SKM-1 treated with dmso at 0.1 percent for 144 hours (cell line): ENCODE measurements at regions not wholly inside any gene's neighbourhood (a gene's known extent, or its start where the extent isn't known, plus 50 kb on each side); places are given as distances from the start of the nearest gene placed in this dataset.
"Not testable (repeated sequence)": the region's sequence is repeated elsewhere in the genome, so short reads cannot be mapped to it uniquely, and the experiment has no call there.

Experiments
- DNase-seq: peaks from one replicate; lab custom pipeline; 2025; ENCODE audit not compliant: unreplicated experiment; lab: John Stamatoyannopoulos, UW

DNA sequence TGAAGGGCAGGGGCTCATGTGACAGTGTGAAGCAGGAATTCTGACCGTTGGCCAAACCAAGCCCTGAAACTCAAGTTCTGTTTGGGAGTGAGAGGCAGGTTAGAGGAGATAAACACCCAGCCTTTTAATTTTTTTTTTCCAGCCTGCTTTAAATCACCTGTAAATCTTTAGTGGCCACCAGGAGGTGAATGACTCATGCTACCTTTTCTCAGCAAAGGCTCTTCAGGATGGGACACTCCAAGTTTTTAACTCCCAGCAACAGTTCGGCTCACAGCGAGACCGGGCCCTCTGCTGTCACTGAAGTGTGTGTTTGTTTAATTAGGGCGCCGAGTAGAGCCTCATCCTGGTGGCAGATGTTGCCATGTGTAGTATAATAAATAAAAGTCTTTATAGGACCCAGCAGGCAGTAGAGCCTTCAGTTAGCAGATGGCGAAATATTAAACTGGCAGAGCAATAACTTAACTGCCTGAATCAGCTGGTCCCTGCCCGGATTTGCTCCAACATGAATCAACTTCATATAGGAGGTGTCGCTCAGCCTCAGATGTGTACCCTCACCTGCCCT lies 180.3 kb downstream of the NPIPA7 start:
- not testable (repeated sequence) for DNase-seq

DNA sequence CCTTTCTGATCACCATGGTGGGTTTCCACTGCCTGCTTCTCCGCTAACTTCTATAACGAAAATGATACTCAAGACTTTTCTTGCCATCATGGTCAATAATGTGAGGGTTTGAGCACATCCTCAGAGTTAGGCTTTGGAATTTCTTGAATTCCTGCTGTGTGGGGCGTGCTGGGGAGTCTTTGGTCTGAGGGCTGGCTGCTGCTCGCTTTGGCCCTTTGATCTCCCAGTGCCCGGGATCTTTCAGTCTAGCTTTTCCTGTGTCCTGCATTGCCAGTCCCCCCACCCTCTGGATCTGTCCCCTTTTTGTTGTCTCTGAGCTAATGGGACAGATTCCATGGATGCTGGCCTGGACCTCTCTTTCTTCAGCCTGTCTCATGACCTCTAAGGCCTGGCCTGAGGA lies 182.6 kb downstream of the NPIPA7 start:
- not testable (repeated sequence) for DNase-seq

DNA sequence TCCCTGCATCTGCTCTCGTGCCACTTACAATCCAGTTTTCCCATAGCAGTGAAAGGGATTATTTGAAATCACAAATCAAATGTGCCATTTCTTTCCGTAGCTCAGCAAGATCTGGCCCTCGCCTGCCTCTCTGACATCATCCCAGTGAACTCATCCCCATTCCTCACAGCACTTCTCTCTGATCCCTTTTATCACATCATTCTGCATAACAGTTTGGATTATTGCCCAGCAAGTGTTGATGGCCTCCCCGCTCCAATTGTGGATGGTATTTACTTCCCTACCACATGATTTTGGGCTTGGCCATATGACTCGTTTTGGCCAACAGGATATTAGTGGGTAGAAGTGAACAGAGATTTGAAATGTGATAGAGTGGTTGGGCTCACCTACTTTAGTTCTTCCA lies 185.0 kb downstream of the NPIPA7 start:
- not testable (repeated sequence) for DNase-seq

DNA sequence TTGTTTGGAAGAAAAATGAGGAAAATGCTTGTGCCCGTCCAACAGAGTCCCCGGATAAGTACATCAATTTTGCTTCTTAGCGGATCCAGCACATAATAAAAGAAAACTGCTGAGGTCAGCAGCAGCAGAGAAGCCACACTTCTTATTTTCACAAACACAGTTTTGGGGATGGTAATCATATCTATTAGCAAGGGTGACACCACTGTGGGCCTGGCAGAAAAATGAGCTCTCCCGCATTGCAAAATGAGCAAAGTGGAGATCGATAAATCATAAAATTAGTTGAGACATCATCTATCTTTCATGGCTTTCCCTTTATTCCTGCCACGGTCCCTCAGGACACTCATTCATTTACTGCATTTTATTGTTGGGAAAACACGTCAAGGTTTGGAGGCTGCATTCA lies 186.4 kb downstream of the NPIPA7 start:
- DNase-seq = not testable (repeated sequence)

DNA sequence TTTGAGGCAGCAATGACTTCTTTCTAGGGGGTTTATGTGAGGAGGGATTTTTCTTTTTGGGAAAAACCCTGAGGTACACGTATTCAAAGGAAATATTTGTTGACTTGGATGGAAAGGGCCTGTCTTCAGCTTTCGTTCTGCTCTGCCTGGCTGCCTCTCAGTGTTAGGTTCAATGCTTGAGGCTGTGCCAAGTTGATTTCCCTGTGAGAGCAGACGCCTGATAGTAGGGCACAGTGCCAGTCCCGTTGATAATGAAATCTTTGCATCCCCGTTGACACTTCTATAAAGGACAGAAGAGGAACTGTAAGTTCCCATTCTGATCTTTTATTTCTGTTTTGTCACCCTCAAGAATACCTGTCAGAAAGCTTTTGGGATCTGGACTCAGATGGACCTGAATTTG lies 191.1 kb downstream of the NPIPA7 start:
- DNase-seq = not testable (repeated sequence)

DNA sequence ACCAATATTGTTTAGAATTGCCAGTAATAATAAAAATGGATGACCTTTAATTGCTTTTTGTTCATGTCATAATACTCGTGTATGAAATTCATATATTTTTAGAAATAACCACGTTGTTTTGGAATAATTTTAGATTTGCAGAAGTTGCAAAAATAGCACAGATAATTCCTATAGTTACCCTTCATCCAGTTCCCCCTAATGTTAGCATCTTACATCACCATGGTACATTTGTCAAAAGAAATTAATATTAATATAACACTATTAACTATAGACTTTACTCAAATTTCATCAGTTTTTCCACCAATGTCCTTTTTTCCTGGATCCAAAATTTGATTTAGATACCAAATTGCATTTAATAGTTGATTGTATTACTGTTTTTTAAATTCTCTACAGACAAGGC lies 191.9 kb downstream of the NPIPA7 start:
- DNase-seq = not testable (repeated sequence)

DNA sequence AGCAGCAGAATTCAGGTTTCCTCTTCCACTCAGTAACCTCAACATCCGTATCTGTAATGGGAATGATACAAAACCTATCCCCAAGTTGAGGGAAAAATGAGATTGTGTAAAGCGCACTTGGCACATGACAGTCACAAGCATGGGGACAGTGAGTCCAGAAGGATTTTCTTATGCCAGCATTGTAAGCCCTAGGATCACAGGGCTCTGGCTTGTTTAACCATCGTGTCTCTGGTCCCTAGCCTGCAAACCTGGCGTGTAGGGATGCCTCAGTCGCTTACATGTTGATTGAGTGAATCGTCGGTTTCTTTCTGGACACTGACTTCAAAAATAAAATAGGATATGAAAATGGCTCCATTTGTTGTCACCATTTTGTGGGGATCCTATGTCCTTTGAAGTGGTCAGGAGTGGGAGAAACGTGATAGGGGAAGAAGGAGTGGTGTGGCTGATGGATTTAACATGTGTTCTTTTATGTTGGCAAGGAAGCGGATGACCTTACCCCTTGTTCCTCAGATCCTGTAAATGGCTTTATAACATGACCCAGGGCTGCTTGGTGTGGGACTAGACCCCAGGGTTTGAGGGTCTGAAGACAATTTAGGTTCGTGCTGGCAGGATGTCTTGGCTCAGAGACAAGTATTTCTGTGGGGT lies 193.3 kb downstream of the NPIPA7 start:
- not testable (repeated sequence) for DNase-seq

DNA sequence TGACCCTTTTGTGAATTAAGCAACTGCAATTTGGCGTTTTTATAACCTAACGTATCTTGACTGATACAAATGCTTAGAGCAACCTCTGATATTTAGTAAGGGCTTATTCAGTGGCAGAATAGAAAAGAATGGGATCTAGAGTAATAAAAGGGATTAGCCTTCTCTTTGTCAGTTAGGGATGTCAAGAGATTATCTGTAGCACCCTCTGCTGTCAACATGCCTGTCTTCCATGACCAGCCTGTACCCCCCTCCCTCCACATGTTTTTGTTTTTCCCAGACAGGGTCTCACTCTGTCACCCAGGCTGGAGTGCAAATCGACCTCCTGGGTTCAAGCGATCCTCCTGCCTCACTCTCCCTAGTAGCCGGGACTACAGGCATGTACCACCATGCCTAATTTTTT lies 198.1 kb downstream of the NPIPA7 start:
- DNase-seq = not testable (repeated sequence)

DNA sequence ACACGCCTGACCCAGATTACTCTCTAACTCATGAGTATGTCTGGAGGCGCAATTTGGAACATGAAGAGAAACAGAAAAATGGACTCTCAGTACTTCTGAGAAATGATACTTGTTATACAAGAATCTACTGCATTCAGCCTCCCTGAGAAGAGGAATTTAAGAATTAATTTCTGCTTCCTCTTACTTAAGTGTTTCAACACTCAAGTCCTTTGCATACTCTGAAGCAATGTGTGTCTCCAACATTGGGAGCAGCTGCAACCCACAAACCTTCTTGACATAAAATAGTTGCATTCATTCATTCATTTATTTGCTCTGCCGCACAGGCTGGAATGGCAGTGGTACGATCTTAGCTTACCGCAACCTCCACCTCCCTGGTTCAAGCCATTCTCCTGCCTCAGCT lies 199.8 kb downstream of the NPIPA7 start:
- DNase-seq = peak; percentile 0

DNA sequence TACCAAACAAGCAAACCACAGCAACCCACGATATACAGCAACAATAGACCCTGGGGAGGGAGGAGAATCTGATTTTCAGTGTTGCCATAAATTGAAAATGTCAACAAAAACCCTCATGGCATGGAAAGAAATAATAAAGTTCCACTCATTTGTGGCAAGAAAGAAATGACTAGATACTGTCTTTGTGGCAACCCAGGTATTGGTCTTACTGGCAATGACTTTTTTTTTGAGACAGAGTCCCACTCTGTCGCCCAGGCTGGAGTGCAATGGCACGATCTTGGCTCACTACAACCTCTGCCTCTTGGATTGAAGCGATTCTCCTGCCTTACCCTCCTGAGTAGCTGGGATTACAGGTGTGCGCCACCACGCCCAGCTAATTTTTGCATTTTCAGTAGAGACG lies 204.0 kb downstream of the NPIPA7 start:
- DNase-seq = not testable (repeated sequence)

DNA sequence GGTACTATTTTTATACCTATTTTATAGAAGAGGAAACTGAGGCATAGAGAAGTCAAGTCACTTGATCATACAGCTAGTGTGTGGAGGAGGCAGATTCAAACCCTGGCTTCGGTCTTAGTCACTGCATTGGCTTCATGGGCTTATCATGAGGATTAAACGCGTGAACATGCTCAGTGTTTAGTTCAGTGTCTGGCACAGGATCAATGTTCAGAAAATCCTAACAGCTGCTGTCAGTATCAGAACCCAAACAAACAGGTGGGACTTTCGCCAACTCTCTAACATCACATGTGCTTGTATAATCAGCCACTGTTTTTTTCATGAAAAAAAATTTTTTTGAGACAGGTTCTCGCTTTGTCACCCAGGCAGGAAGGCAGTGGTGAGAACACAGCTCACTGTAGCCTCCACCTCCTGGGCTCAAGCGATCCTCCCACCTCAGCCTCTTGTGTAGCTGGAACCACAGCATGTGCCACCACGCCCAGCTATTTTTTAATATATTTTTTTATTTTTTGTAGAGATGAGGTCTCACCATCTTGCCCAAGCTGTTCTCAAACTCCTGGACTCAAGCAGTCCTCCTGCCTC lies 207.2 kb downstream of the NPIPA7 start:
- not testable (repeated sequence) for DNase-seq

DNA sequence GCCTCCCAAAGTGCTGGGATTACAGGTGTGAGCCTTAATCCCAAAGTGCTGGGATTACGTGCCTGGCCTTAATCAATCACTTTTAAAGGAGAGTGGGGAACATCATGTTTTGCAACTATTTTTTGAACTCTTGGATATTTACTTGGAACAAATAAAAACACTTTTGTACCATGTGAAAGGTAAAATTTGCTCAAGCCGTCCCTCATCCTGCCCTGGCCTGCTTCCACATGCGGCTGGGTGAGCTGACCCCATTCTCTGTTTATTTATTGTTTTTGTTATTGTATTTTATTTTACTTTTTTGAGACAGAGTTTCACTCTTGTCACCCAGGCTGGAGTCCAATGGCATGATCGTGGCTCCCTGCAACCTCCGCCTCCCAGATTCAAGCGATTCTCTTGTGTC lies 208.0 kb downstream of the NPIPA7 start:
- DNase-seq = not testable (repeated sequence)

DNA sequence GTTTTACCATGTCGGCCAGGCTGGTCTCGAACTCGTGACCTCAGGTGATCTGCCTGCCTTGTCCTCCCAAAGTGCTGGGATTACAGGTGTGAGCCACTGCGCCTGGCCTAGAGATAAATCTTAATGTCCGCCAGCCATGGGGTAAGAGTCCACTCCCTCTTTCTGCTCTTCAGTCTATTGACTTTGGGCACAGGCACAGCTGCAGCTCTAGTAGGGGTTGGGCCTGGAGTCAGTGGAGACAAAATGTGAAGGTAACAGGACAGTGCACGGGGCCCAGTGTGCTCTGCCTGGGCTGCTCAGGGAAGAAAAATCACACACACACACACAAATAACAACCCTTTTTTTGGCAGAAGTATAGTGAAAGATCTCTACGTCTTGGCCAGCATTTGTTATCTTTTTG lies 209.5 kb downstream of the NPIPA7 start:
- not testable (repeated sequence) for DNase-seq

DNA sequence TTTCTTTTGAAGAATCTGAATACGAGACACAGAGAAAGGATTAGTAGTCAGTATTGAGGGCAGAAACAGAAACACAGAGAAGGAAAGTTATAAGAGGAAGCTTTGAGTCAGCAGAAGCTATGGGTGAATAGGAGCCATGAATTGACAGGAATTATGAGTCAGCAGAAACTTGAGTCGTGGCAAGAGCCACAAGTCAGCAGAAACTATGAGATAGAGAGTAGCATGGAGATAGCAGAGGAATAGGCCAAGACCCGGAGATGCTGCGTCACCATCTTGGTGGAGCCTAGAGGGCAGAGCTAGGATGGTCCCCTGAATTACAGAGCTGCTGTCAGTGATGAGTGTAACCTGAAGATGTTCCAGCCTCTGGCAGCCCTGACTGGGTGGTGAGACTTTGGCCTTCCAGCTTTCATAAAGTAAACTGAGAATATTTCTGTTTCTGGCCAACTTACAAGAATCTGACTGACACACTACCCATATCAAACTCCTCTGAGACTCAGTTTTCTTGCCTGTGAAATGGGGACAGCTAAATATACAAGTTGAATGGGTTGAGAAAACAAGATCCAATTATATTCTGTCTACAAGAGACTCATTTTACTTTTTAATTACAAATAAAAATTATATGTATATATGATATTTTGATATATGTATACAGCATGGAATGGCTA lies 211.8 kb downstream of the NPIPA7 start:
- not testable (repeated sequence) for DNase-seq

DNA sequence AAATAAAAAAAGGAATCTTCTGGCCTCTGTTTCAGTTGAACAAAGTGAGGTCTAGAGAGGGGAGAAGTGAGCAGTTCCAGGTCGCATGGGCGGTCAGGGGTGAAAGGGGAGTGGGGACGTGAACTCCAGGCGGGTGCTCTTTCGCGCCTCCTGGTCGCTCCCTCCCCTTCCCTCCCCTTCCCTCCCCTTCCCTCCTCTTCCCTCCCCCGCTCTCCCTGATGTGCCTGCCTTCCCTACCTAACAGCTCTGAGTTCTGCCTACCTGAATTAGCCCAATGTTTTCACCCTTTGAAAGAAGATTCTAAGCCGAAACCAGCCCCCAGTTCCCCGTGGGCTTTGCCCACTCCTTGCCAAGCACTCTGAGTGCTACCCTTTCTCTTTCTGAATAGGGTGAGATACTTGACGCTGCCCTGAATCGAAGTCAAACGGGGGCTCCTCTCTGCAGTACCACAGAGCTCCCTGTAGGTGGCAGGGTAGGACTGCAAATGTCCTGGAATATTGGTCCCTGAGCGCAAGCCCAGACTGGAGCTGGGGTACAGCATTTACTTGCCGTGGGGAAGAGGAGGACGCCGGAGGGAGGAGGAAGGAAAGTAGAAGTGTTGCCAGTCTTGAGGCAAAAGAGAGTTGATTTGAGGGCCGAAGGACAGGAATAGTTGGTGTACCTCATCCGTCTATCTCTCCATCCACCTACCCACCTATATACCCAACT lies 214.4 kb downstream of the NPIPA7 start:
- not testable (repeated sequence) for DNase-seq

DNA sequence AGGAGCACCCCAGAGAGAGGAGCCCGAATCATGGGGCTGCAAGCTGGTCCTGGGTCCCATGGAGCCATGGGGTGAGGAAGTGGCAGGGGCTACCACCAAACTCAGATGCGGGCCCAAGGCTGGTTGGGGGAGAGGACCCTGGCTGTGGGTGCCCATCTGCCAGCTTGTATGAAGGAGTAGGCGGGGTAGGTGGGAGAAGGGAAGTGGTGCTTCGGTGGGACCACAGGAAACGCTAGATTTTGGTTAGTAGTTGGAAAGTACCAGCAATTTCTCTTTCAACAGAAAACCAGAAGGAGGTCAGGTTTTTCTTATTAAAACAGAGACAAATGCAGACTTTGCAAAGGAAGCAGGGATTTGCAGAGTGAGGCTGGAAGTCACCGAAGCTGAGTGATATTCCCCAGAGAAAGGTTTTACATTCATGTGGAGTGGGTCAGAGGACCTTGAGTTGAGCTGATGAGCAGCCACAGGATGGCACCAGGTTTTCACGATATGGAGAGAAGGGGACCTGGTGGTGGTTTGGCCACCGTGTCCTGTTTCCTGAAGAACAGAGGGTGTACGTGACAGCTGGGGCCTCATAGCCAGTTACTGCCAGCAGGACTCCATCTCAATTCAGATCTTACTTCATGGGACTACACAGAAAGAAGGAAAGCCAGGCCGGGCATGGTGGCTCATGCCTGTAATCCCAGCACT lies 216.2 kb downstream of the NPIPA7 start:
- not testable (repeated sequence) for DNase-seq

DNA sequence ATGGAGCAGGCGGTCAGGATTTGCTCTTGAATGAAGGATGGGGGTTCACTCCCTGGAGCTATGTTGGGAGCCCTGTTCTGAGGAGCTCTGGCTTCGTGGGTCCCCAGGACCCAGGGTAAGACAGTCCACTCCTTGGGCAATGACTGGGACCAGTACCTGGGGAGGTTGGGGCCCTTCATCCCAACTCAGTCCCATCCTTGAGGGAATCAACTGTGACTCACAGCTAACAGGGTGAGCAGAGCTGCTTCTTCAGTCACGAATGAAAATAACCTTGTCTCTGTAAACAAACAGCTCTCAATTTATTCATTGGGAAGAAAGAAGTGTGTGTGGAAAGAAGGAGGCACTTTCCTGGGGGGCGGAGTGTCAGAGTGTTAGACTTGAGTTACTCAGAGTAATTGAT lies 222.3 kb downstream of the NPIPA7 start:
- not testable (repeated sequence) for DNase-seq

DNA sequence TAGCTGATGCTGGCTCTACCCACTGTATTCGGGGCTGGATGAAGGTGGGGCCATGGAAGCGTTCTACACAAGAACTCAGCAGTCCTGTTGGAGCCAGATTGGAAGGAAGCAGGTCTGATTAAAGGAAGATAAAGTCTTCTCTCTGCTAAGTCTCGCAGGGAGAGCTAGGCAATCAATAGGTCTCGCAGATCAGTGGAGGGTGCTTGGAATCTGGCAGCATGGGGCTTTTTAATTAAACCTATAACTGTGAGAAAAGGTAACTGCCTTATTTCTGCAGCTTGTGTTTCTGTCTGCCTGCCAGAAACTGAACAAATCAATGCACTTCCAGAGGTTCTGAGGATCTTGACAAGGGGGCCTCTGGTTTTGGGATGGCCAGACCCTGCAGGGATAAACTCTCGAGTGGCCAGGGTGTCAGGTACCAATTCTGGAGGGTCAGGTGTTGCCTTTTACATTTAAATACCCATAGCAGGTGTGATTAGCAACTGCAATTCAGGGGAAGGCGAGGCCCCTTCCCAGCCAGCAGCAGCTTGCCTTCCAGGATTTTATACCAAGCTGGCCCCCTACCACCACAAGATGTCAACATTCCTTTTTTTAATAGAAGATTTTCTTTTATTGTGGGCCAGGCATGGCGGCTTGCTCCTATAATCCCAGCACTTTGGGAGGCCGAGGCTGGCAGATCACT lies 228.6 kb downstream of the NPIPA7 start:
- DNase-seq = not testable (repeated sequence)

DNA sequence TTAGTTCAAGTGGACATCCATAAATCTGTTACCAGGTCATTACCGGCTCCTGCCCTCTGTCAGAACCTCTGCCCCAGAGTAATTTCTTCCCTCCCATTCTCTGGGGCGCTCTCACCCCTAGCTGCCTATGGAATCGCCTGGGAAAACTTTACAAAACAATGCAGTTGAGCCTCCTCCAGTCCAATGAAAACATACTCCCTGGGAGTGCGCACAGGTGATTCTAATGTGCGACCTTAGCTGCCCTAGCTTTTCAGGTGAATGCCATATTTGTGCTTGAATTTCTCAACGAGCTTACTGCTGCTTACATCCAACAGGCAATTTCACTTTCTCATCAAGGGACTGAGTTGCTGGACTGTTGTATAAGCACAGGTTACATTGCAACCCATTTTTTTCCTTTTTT lies 230.7 kb downstream of the NPIPA7 start:
- DNase-seq = not testable (repeated sequence)

DNA sequence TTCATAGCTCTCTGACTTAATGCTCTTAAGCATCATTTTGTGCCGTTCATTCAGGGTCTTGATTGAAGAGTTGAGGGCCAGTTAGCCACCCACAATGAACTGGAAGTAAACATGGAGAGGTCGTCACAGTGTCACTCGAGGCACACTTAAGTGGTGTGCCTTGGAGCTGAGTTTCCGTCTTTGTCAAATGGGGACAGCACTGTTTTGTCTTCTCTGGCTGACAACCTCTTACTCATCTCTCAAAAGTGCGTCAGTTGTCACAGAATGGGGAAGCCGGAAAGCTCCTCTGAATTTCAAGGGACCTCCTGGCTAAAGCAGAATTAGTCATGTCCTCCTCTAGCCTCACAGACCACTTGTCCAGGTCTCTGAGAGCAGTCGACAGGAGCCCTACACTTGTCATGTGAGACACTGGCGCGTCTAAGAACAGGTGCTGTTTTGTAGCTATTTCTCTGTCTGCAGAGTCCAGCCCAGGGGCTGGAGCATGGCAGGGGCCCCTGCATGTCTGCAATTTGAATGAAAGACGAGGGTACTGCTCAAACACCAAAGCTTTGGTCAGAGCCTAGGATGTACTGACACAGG lies 231.5 kb downstream of the NPIPA7 start:
- DNase-seq = not testable (repeated sequence)
